Ovary (tissue), 7 donors: ENCODE measurements at regions not wholly inside any gene's neighbourhood (a gene's known extent, or its start where the extent isn't known, plus 50 kb on each side); places are given as distances from the start of the nearest gene placed in this dataset.
"Not testable (repeated sequence)": the region's sequence is repeated elsewhere in the genome, so short reads cannot be mapped to it uniquely, and the experiment has no call there.

Experiments used
- DNase-seq, 5 donors: peaks; one replicate each; pipeline ENCODE4 v3.0.0-alpha.2; 2019 to 2020
- H3K27ac ChIP-seq, 2 donors: fragments of 200-600 bp; one replicate each; pipeline versions ENCODE4 v1.5.1 to v1.8.0; 2019 to 2022
- H3K27me3 ChIP-seq: fragments of 200-600 bp; one replicate; pipeline ENCODE4 v1.8.0; 2022
- H3K36me3 ChIP-seq: fragments of 200-600 bp; sonication (generic); one replicate; pipeline ENCODE4 v1.5.1; 2019
- H3K4me1 ChIP-seq: one replicate; pipeline ENCODE4 v1.8.1; 2013; ENCODE audit warnings: mild to moderate bottlenecking, moderate library complexity; ENCODE audit not compliant: insufficient read depth
- H3K4me3 ChIP-seq: fragments of 200-600 bp; sonication (generic); one replicate; pipeline ENCODE4 v1.5.1; 2017
- H3K9me3 ChIP-seq, 2 donors: fragments of 200-600 bp in 1 of 2; sonication (generic) in 1 of 2; one replicate each; pipeline versions ENCODE4 v1.5.1 to v1.8.1; 2013 to 2019; ENCODE audit warnings: mild to moderate bottlenecking in 1 of 2, moderate library complexity in 1 of 2
- EP300 ChIP-seq: sonication (generic); formaldehyde crosslinking; IDR thresholded peaks from one replicate; pipeline ENCODE4 v1.6.1; 2017; ENCODE audit warnings: antibody characterized with exemption
- POLR2A ChIP-seq: fragments of 450-650 bp; IDR thresholded peaks from one replicate; pipeline ENCODE4 v1.6.1; 2017; ENCODE audit warnings: antibody characterized with exemption, mild to moderate bottlenecking, moderate library complexity
- WGBS, 3 donors: extraction: QIAGEN DNeasy Blood & Tissue Kit in 1 of 3; methylation state at CpG; one replicate each; pipeline versions ENCODE4 v1.1.5 to v1.1.7; 2013 to 2017; 5-methylcytosine and 5-hydroxymethylcytosine counted together
- intact Hi-C, 4 donors: fragments of 100-400 bp; cut with DNase I; formaldehyde crosslinking; loops; one replicate each; pipeline versions ENCODE4 v1.11.0 to v1.15.1; 2022 to 2023
- TF ChIP-seq, protein P1 (sequence below), 3 donors: fragments of 450-650 bp in 2 of 3; fragments of 200-600 bp in 1 of 3; IDR thresholded peaks; one replicate each; pipeline versions ENCODE4 v1.5.1 to v1.8.0; 2016 to 2022; ENCODE audit warnings: antibody characterized with exemption in 3 of 3, mild to moderate bottlenecking in 1 of 3
- donor health status: DM: no; HTN: no; CAD: no; lungs with moderate emphysema.
- donor health status: DM: no; HTN: no; CAD: no.
- donor health status: Bipolar disorder and iron deficiency.
- donor health status: DM: no; HTN: no; CAD: no.
- donor health status: DM: yes; HTN: yes; CAD: no.

DNA sequence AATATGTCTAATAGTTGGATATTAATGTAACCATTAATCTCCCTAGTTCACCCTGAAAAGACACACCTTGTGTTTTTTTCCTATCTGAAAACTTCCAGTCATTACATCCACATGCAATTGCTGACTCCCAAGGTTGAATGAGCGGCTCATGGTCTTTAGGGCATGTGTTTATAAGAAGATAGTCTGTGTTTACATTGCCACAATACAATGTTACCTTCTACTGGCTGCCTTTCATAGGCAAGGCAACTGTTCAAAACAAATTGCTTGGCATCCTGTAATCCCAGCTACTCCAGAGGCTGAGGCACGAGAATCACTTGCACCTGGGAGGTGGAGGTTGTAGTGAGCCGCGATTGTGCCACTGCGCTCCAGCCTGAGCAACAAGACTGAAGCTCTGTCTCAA is 52.6 kb upstream of the GPCPD1 start:
- no peaks in the 10 kb centered on the region for H3K27me3 ChIP-seq
- H3K4me1 ChIP-seq: peaks cover 4% of the 10 kb centered on the region
- H3K9me3 ChIP-seq: no peaks in the 10 kb centered on the region
- intact Hi-C loops: loop anchor here in 1 of 4 donors (10.0 kb wide), 1 partner anchor 71 kb away; no protein-coding TSS in a partner anchor
- TF ChIP-seq, protein P1, sequence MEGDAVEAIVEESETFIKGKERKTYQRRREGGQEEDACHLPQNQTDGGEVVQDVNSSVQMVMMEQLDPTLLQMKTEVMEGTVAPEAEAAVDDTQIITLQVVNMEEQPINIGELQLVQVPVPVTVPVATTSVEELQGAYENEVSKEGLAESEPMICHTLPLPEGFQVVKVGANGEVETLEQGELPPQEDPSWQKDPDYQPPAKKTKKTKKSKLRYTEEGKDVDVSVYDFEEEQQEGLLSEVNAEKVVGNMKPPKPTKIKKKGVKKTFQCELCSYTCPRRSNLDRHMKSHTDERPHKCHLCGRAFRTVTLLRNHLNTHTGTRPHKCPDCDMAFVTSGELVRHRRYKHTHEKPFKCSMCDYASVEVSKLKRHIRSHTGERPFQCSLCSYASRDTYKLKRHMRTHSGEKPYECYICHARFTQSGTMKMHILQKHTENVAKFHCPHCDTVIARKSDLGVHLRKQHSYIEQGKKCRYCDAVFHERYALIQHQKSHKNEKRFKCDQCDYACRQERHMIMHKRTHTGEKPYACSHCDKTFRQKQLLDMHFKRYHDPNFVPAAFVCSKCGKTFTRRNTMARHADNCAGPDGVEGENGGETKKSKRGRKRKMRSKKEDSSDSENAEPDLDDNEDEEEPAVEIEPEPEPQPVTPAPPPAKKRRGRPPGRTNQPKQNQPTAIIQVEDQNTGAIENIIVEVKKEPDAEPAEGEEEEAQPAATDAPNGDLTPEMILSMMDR (IDR thresholded peaks at IDR 0.05): no peak
- TF ChIP-seq EP300 (no peak), POLR2A (no peak)
- H3K4me3 ChIP-seq: no peak overlapping the region
- no peaks in the 10 kb centered on the region for H3K36me3 ChIP-seq
- 52 to 80% (median 57%) methylated on average over 5 of the region's 5 CpGs for WGBS, 3 donors
- DNase-seq: no peak
- no peak overlapping the region for H3K27ac ChIP-seq

DNA sequence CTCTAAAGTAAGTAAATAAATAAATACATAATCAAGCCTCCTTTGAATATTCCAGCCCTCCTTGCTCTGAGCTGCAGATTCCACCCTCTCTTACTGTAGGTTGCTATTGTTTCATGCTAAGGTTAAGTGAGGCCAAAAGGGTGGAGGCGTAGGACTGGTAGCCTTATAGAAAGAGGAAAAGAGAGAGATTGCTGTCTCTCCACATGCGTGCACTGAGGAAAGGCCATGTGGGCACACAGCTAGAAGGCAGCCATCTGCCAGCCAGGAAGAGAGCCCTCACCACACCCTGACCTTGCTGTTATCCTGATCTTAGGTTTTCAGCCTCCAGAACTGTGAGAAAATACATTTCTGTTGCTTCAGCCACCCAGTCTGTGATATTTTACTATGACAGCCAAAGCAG is 52.0 kb upstream of the GPCPD1 start:
- Histone ChIP-seq H3K36me3 (no peaks in the 10 kb centered on the region), H3K4me3 (no peak overlapping the region), H3K27me3 (no peaks in the 10 kb centered on the region), H3K4me1 (peaks cover 4% of the 10 kb centered on the region), H3K27ac (no peak overlapping the region), H3K9me3 (no peaks in the 10 kb centered on the region)
- TF ChIP-seq POLR2A (no peak), EP300 (no peak)
- WGBS, 3 donors: 71 to 85% (median 83%) methylated on average over 2 of the region's 2 CpGs
- intact Hi-C loops: loop anchor here in 1 of 4 donors (10.0 kb wide), 1 partner anchor 72 kb away; no protein-coding TSS in a partner anchor
- no peak for DNase-seq

DNA sequence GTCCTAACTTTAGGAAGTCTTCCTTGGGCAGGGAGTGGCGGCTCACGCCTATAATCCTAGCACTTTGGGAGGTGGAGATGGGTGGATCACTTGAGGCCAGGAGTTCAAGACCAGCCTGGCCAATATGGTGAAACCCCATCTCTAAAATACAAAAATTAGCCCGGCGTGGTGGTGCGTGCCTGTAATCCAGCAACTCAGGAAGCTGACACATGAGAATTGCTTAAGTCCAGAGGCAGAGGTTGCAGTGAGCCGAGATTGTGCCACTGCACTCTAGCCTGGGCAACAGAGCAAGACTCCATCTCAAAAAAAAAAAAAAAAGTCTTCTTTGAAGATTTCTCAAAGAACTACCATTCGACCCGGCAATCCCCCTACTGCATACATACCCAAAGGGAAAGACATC is 50.0 kb upstream of the GPCPD1 start:
- WGBS, 3 donors: 93 to 95% (median 93%) methylated on average over 8 of the region's 8 CpGs
- H3K4me3 ChIP-seq, H3K36me3 ChIP-seq, DNase-seq, H3K9me3 ChIP-seq, H3K27ac ChIP-seq, H3K27me3 ChIP-seq: not testable (repeated sequence)
- H3K4me1 ChIP-seq: peaks cover 13% of the 10 kb centered on the region
- intact Hi-C loops: loop anchor here in 1 of 4 donors (10.0 kb wide), 1 partner anchor 74 kb away; no protein-coding TSS in a partner anchor
